ENCODE measurements at regions not wholly inside any gene's neighbourhood (a gene's known extent, or its start where the extent isn't known, plus 50 kb on each side); places are given as distances from the start of the nearest gene placed in this dataset.

- no peak for TF ChIP-seq POLR2AphosphoS5 (IDR thresholded peaks at IDR 0.05)
- TF ChIP-seq EP300 (IDR thresholded peaks at IDR 0.05), result no peak
Measured at GRCh38 chr1:88204111-88204510, 480.0 kb upstream of the PKN2 start.

All from suprapubic skin (tissue), 4 donors.